ENCODE measurements at regions not wholly inside any gene's neighbourhood (a gene's known extent, or its start where the extent isn't known, plus 50 kb on each side); places are given as distances from the start of the nearest gene placed in this dataset.

DNA sequence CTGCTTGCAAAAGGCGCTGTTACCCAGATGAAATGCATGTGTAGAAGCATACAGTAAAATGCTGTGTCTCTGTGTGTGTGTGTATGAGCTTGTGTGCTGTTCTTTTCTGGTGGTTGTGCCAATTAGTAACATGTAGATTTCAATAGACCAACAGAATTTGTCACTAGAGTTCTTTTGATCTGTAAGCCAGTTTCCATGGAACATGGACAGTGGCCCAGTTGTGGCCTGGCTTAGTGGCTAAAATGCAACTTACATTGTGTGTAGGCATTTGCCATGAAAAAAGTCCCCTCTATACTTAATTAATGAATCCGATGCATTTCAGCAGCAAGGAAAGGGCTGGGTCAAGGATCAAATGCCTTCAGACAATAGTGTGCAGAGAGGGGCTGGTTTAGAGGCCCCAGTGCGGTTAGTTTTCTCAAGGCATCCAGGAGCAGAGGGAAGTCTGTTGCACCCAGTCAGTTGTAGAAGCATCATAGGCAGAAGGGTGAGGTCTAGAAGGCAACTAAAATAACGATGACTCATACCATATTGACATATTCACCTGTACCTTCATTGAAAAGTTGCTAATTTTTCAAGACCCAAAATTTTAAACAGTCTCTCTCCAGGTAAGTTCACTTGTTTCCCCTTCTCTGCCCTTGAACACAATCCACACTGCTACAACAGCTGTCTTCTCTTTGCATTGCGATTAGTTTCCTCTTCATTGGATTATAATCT is 366.9 kb upstream of the SPRED2 start:
- TF ChIP-seq, protein P1, sequence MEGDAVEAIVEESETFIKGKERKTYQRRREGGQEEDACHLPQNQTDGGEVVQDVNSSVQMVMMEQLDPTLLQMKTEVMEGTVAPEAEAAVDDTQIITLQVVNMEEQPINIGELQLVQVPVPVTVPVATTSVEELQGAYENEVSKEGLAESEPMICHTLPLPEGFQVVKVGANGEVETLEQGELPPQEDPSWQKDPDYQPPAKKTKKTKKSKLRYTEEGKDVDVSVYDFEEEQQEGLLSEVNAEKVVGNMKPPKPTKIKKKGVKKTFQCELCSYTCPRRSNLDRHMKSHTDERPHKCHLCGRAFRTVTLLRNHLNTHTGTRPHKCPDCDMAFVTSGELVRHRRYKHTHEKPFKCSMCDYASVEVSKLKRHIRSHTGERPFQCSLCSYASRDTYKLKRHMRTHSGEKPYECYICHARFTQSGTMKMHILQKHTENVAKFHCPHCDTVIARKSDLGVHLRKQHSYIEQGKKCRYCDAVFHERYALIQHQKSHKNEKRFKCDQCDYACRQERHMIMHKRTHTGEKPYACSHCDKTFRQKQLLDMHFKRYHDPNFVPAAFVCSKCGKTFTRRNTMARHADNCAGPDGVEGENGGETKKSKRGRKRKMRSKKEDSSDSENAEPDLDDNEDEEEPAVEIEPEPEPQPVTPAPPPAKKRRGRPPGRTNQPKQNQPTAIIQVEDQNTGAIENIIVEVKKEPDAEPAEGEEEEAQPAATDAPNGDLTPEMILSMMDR (conservative IDR thresholded peaks at IDR 0.05; ENCODE audit: low read depth, low read length) = no peak
- TF ChIP-seq, protein P2, sequence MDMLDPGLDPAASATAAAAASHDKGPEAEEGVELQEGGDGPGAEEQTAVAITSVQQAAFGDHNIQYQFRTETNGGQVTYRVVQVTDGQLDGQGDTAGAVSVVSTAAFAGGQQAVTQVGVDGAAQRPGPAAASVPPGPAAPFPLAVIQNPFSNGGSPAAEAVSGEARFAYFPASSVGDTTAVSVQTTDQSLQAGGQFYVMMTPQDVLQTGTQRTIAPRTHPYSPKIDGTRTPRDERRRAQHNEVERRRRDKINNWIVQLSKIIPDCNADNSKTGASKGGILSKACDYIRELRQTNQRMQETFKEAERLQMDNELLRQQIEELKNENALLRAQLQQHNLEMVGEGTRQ (IDR thresholded peaks at IDR 0.05; ENCODE audit: low read depth, low read length) = no peak
- no peak for TF ChIP-seq FOS (IDR thresholded peaks at IDR 0.05; ENCODE audit: low read depth, low read length)
- TF ChIP-seq NFE2L2 (IDR thresholded peaks at IDR 0.05; ENCODE audit: low read depth, low read length) = no peak
- TF ChIP-seq POLR2A (IDR thresholded peaks at IDR 0.05; ENCODE audit: low read depth, low read length) = no peak

Measured in IMR-90 (cell line).